HCT116 (cell line): ENCODE measurements at regions not wholly inside any gene's neighbourhood (a gene's known extent, or its start where the extent isn't known, plus 50 kb on each side); places are given as distances from the start of the nearest gene placed in this dataset.

Experiments
- ATAC-seq: fragments of 200-7000 bp; cut with Tn5 transposase; 2 replicates; pipeline ENCODE4 v1.9.1; 2020; ENCODE audit warnings: mild to moderate bottlenecking, moderate library complexity
- BruUV-seq: library from RNA; stranded (reverse); fragments of 400-500 nt; replicated peaks from 2 replicates; lab custom pipeline; 2021; lab: Mats Ljungman, UMichigan
- CTCF ChIA-PET: fragments of 300-600 bp; sonication (Branson Sonifier 250); formaldehyde crosslinking; loops from one replicate; lab custom pipeline; 2021; ENCODE audit warnings: antibody characterized with exemption; lab: Charles Lee
- POLR2A ChIA-PET: fragments of 300-600, 350-600 bp; sonication (Branson Sonifier 250); formaldehyde crosslinking; loops from one replicate; lab custom pipeline; 2021; ENCODE audit warnings: antibody characterized with exemption; lab: Charles Lee
- RAD21 ChIA-PET, 2 experiments: fragments of 300-600 bp; sonication (Branson Sonifier 250); formaldehyde crosslinking; loops; one replicate each; lab custom pipeline; 2023; ENCODE audit warnings: low total read pairs in 2 of 2; ENCODE audit not compliant: uncharacterized antibody in 2 of 2, unreplicated experiment in 2 of 2, low non-redundant PET in 1 of 2; lab: Charles Lee
- DNase-seq: peaks from one replicate; pipeline ENCODE4 v3.0.0-alpha.2; 2010; ENCODE audit warnings: low read depth, low spot score
- H2AFZ ChIP-seq: fragments of 200-600 bp; shearing (Covaris generic), sonication (generic); 2 replicates; pipeline ENCODE4 v1.6.1; 2017; ENCODE audit warnings: low read depth, mixed run types, mixed read lengths, antibody characterized with exemption, low read length; ENCODE audit not compliant: poor library complexity, severe bottlenecking
- H3K27ac ChIP-seq: 2 replicates; pipeline ENCODE4 v1.5.1; 2012; ENCODE audit warnings: low read depth, low read length
- H3K27me3 ChIP-seq: fragments of 200-600 bp; sonication (generic); 2 replicates; pipeline ENCODE4 v1.6.1; 2016; ENCODE audit warnings: mixed run types, low read length, mixed read lengths; ENCODE audit not compliant: insufficient read depth
- H3K36me3 ChIP-seq, 2 experiments: fragments of 200-500 bp in 1 of 2; fragments of 200-600 bp in 1 of 2; sonication (Bioruptor generic) in 1 of 2; sonication (generic) in 1 of 2; 2 replicates each; pipeline versions ENCODE4 v1.5.1 to v1.6.1; 2014 to 2016; ENCODE audit warnings: low read length in 2 of 2, inconsistent platforms in 1 of 2, mixed read lengths in 1 of 2, mixed run types in 1 of 2; ENCODE audit not compliant: insufficient read depth in 2 of 2, control insufficient read depth in 1 of 2
- H3K4me1 ChIP-seq, 2 experiments: fragments of 200-600 bp in 1 of 2; sonication (generic) in 1 of 2; 2 replicates each; pipeline versions ENCODE4 v1.5.1 to v1.6.1; 2012 to 2017; ENCODE audit warnings: low read length in 2 of 2, inconsistent platforms in 1 of 2, mild to moderate bottlenecking in 1 of 2, mixed read lengths in 1 of 2, mixed run types in 1 of 2, moderate library complexity in 1 of 2; ENCODE audit not compliant: insufficient read depth in 2 of 2, control insufficient read depth in 1 of 2
- H3K4me2 ChIP-seq: fragments of 200-600 bp; sonication (generic); 2 replicates; pipeline ENCODE4 v1.6.1; 2017; ENCODE audit warnings: mixed run types, low read length, mixed read lengths
- H3K4me3 ChIP-seq, 2 experiments: fragments of 200-600 bp in 1 of 2; sonication (generic) in 1 of 2; replicated peaks in 1 of 2; 2 replicates each; pipeline ENCODE4 v1.5.1; 2011 to 2016; ENCODE audit warnings: low read length in 2 of 2, control low read depth in 1 of 2, low read depth in 1 of 2, mild to moderate bottlenecking in 1 of 2, mixed read lengths in 1 of 2, mixed run types in 1 of 2
- H3K79me2 ChIP-seq: fragments of 200-600 bp; sonication (generic); 2 replicates; pipeline ENCODE4 v1.6.1; 2017; ENCODE audit warnings: mild to moderate bottlenecking, mixed run types, low read length, moderate library complexity, mixed read lengths; ENCODE audit not compliant: insufficient read depth
- H3K9ac ChIP-seq: fragments of 200-600 bp; sonication (generic); 2 replicates; pipeline ENCODE4 v1.6.1; 2016; ENCODE audit warnings: low read length, mixed read lengths
- H3K9me2 ChIP-seq: fragments of 200-600 bp; sonication (generic), shearing (Covaris generic); 2 replicates; pipeline ENCODE4 v1.6.1; 2017; ENCODE audit warnings: mixed run types, mild to moderate bottlenecking, moderate library complexity; ENCODE audit not compliant: insufficient read depth
- H3K9me3 ChIP-seq, 2 experiments: fragments of 200-500 bp in 1 of 2; fragments of 200-600 bp in 1 of 2; sonication (Bioruptor generic) in 1 of 2; sonication (generic) in 1 of 2; 2 replicates each; pipeline ENCODE4 v1.6.1; 2014 to 2017; ENCODE audit warnings: low read length in 2 of 2, mixed read lengths in 2 of 2, inconsistent platforms in 1 of 2, low read depth in 1 of 2, mild to moderate bottlenecking in 1 of 2, mixed run types in 1 of 2, moderate library complexity in 1 of 2; ENCODE audit not compliant: control insufficient read depth in 1 of 2, insufficient read depth in 1 of 2
- H4K20me1 ChIP-seq: fragments of 200-600 bp; sonication (generic), shearing (Covaris generic); 2 replicates; pipeline ENCODE4 v1.6.1; 2017; ENCODE audit warnings: mixed run types, mild to moderate bottlenecking, moderate library complexity; ENCODE audit not compliant: insufficient read depth
- ATF3 ChIP-seq: IDR thresholded peaks from 2 replicates; pipeline ENCODE4 v1.6.1; 2012
- CEBPB ChIP-seq: IDR thresholded peaks from 2 replicates; pipeline ENCODE4 v1.6.1; 2012; ENCODE audit warnings: low read depth
- EGR1 ChIP-seq: IDR thresholded peaks from 2 replicates; pipeline ENCODE4 v1.6.1; 2012; ENCODE audit warnings: low read depth
- ELF1 ChIP-seq: IDR thresholded peaks from 2 replicates; pipeline ENCODE4 v1.6.1; 2012; ENCODE audit warnings: low read depth, borderline replicate concordance
- EZH2 ChIP-seq: fragments of 200-600 bp; sonication (generic); IDR thresholded peaks from 2 replicates; pipeline ENCODE4 v1.6.1; 2017; ENCODE audit warnings: antibody characterized with exemption, mixed run types
- EZH2phosphoT487 ChIP-seq: fragments of 200-600 bp; IDR thresholded peaks from 2 replicates; pipeline ENCODE4 v1.6.1; 2018; ENCODE audit warnings: antibody characterized with exemption, borderline replicate concordance
- JUND ChIP-seq: IDR thresholded peaks from 2 replicates; pipeline ENCODE4 v1.6.1; 2012
- POLR2AphosphoS5 ChIP-seq: IDR thresholded peaks from 2 replicates; pipeline ENCODE4 v1.6.1; 2011; ENCODE audit warnings: mild to moderate bottlenecking, low read depth, low read length, moderate library complexity
- RAD21 ChIP-seq: IDR thresholded peaks from 2 replicates; pipeline ENCODE4 v1.6.1; 2012; ENCODE audit warnings: low read depth, mild to moderate bottlenecking
- SIN3A ChIP-seq: IDR thresholded peaks from 2 replicates; pipeline ENCODE4 v1.6.1; 2012; ENCODE audit warnings: low read depth
- SP1 ChIP-seq: IDR thresholded peaks from 2 replicates; pipeline ENCODE4 v1.6.1; 2012; ENCODE audit warnings: low read depth
- SRF ChIP-seq: IDR thresholded peaks from 2 replicates; pipeline ENCODE4 v1.6.1; 2012; ENCODE audit warnings: low read depth
- TCF7L2 ChIP-seq: IDR thresholded peaks from 2 replicates; pipeline ENCODE4 v1.7.0; 2011; ENCODE audit warnings: borderline replicate concordance, inconsistent platforms; ENCODE audit not compliant: insufficient read depth, insufficient read length; ENCODE audit errors: extremely low read depth
- ZBTB33 ChIP-seq: IDR thresholded peaks from 2 replicates; pipeline ENCODE4 v1.6.1; 2011; ENCODE audit warnings: mild to moderate bottlenecking, low read length, moderate library complexity; ENCODE audit not compliant: insufficient replicate concordance; ENCODE audit errors: extremely low read depth
- ZFX ChIP-seq: fragments of 450-650 bp; IDR thresholded peaks from 2 replicates; pipeline ENCODE4 v1.6.1; 2017
- ZNF274 ChIP-seq: fragments of 200-500 bp; sonication (Bioruptor generic); IDR thresholded peaks from 2 replicates; pipeline ENCODE4 v1.6.1; 2014; ENCODE audit warnings: mild to moderate bottlenecking, low read depth, low read length, inconsistent platforms
- intact Hi-C: fragments of 100-400 bp; cut with micrococcal nuclease; formaldehyde crosslinking; loops from 2 replicates; pipeline ENCODE4 v1.10.0; 2022
- TF ChIP-seq, protein P1 (sequence below), 3 experiments: fragments of 200-600 bp in 1 of 3; sonication (generic) in 1 of 3; IDR thresholded peaks in 2 of 3; conservative IDR thresholded peaks in 1 of 3; 2 replicates each; pipeline ENCODE4 v1.5.1; 2012 to 2017; ENCODE audit warnings: low read depth in 2 of 3, low read length in 2 of 3, antibody characterized with exemption in 1 of 3, borderline replicate concordance in 1 of 3, control low read depth in 1 of 3, mild to moderate bottlenecking in 1 of 3, mixed read lengths in 1 of 3, mixed run types in 1 of 3, moderate library complexity in 1 of 3; ENCODE audit not compliant: insufficient read depth in 1 of 3
- TF ChIP-seq, protein P2 (sequence below): IDR thresholded peaks from 2 replicates; pipeline ENCODE4 v1.6.1; 2012; ENCODE audit warnings: low read depth
- TF ChIP-seq, protein P3 (sequence below): IDR thresholded peaks from 2 replicates; pipeline ENCODE4 v1.6.1; 2012

DNA sequence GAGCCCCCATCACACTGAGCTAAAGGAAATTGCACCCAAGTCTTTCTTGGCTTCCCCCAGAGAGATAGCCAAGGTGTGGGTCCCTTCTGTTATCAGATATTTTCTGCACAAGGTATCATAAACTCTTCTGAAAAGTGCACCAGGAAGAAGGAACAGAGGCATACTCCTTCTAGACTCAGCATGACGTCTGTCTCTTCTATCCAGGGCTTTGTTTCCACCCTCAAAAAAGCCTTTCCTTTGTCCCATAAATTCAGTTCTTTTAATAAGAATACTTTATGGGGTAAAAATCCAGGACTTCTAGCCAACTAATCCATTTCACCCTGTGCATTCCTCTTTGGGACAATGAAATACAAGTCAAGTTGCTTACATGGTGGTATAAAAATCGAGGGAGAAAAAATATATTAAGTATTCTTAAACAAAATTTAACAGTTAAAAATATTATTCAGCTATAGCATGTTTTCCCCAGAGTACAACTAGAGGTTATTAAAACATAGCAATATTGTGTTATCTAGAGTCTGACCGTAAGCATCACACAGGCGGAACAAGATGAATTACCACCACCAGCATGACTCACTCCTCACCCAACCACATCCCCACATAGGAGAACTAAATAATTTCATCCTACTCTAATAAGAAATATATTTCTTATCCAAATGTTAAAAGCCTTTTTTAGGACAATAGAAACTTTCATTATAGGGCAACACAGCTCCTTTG, 79.9 kb upstream of the GPC6 start:
- H3K4me3 ChIP-seq: no peak overlapping the region
- H3K27me3 ChIP-seq: no peaks in the 10 kb centered on the region
- BruUV-seq: no TSS peak
- intact Hi-C loops: no loop called here
- ATAC-seq (no peak), DNase-seq (no peak)
- no peaks in the 10 kb centered on the region for H3K9me2 ChIP-seq
- no peak overlapping the region for H3K4me2 ChIP-seq
- H3K27ac ChIP-seq: no peak overlapping the region
- peaks cover 11 to 19% of the 10 kb centered on the region in 2 experiments; a peak in 2 of 4 replicates for H3K9me3 ChIP-seq
- ChIA-PET CTCF (no interaction called here), POLR2A (no interaction called here), RAD21 (no interaction called here)
- H3K79me2 ChIP-seq: no peaks in the 10 kb centered on the region
- TF ChIP-seq SIN3A (no peak), SRF (no peak), SP1 (no peak), TCF7L2 (no peak), ZBTB33 (no peak), EZH2 (no peak), ZNF274 (no peak), EGR1 (no peak), EZH2phosphoT487 (no peak), JUND (no peak), POLR2AphosphoS5 (no peak), ZFX (no peak), CEBPB (no peak), ELF1 (no peak), ATF3 (no peak), RAD21 (no peak)
- TF ChIP-seq, protein P1, sequence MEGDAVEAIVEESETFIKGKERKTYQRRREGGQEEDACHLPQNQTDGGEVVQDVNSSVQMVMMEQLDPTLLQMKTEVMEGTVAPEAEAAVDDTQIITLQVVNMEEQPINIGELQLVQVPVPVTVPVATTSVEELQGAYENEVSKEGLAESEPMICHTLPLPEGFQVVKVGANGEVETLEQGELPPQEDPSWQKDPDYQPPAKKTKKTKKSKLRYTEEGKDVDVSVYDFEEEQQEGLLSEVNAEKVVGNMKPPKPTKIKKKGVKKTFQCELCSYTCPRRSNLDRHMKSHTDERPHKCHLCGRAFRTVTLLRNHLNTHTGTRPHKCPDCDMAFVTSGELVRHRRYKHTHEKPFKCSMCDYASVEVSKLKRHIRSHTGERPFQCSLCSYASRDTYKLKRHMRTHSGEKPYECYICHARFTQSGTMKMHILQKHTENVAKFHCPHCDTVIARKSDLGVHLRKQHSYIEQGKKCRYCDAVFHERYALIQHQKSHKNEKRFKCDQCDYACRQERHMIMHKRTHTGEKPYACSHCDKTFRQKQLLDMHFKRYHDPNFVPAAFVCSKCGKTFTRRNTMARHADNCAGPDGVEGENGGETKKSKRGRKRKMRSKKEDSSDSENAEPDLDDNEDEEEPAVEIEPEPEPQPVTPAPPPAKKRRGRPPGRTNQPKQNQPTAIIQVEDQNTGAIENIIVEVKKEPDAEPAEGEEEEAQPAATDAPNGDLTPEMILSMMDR (IDR thresholded peaks at IDR 0.05 in 2 of 3, conservative IDR thresholded peaks at IDR 0.05 in 1 of 3; ENCODE audit: borderline replicate concordance in 1 of 3, insufficient read depth in 1 of 3, low read depth in 2 of 3, low read length in 2 of 3): no peak
- TF ChIP-seq, protein P2, sequence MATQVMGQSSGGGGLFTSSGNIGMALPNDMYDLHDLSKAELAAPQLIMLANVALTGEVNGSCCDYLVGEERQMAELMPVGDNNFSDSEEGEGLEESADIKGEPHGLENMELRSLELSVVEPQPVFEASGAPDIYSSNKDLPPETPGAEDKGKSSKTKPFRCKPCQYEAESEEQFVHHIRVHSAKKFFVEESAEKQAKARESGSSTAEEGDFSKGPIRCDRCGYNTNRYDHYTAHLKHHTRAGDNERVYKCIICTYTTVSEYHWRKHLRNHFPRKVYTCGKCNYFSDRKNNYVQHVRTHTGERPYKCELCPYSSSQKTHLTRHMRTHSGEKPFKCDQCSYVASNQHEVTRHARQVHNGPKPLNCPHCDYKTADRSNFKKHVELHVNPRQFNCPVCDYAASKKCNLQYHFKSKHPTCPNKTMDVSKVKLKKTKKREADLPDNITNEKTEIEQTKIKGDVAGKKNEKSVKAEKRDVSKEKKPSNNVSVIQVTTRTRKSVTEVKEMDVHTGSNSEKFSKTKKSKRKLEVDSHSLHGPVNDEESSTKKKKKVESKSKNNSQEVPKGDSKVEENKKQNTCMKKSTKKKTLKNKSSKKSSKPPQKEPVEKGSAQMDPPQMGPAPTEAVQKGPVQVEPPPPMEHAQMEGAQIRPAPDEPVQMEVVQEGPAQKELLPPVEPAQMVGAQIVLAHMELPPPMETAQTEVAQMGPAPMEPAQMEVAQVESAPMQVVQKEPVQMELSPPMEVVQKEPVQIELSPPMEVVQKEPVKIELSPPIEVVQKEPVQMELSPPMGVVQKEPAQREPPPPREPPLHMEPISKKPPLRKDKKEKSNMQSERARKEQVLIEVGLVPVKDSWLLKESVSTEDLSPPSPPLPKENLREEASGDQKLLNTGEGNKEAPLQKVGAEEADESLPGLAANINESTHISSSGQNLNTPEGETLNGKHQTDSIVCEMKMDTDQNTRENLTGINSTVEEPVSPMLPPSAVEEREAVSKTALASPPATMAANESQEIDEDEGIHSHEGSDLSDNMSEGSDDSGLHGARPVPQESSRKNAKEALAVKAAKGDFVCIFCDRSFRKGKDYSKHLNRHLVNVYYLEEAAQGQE: no peak
- TF ChIP-seq, protein P3, sequence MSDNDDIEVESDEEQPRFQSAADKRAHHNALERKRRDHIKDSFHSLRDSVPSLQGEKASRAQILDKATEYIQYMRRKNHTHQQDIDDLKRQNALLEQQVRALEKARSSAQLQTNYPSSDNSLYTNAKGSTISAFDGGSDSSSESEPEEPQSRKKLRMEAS: no peak
- no peak overlapping the region for H3K9ac ChIP-seq
- H2AFZ ChIP-seq: no peak overlapping the region
- H4K20me1 ChIP-seq: no peaks in the 10 kb centered on the region
- no peaks in the 10 kb centered on the region for H3K4me1 ChIP-seq
- H3K36me3 ChIP-seq: no peaks in the 10 kb centered on the region
